ENCODE measurements at regions not wholly inside any gene's neighbourhood (a gene's known extent, or its start where the extent isn't known, plus 50 kb on each side); places are given as distances from the start of the nearest gene placed in this dataset.

GRCh38 chr21:35215870-35216269 is 166.8 kb upstream of the RUNX1 start:
- no peak for TF ChIP-seq POLR2A (IDR thresholded peaks at IDR 0.05)
- TF ChIP-seq, protein P1, sequence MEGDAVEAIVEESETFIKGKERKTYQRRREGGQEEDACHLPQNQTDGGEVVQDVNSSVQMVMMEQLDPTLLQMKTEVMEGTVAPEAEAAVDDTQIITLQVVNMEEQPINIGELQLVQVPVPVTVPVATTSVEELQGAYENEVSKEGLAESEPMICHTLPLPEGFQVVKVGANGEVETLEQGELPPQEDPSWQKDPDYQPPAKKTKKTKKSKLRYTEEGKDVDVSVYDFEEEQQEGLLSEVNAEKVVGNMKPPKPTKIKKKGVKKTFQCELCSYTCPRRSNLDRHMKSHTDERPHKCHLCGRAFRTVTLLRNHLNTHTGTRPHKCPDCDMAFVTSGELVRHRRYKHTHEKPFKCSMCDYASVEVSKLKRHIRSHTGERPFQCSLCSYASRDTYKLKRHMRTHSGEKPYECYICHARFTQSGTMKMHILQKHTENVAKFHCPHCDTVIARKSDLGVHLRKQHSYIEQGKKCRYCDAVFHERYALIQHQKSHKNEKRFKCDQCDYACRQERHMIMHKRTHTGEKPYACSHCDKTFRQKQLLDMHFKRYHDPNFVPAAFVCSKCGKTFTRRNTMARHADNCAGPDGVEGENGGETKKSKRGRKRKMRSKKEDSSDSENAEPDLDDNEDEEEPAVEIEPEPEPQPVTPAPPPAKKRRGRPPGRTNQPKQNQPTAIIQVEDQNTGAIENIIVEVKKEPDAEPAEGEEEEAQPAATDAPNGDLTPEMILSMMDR (IDR thresholded peaks at IDR 0.05), result no peak
